ENCODE measurements at regions not wholly inside any gene's neighbourhood (a gene's known extent, or its start where the extent isn't known, plus 50 kb on each side); places are given as distances from the start of the nearest gene placed in this dataset.

- TF ChIP-seq, protein P1, sequence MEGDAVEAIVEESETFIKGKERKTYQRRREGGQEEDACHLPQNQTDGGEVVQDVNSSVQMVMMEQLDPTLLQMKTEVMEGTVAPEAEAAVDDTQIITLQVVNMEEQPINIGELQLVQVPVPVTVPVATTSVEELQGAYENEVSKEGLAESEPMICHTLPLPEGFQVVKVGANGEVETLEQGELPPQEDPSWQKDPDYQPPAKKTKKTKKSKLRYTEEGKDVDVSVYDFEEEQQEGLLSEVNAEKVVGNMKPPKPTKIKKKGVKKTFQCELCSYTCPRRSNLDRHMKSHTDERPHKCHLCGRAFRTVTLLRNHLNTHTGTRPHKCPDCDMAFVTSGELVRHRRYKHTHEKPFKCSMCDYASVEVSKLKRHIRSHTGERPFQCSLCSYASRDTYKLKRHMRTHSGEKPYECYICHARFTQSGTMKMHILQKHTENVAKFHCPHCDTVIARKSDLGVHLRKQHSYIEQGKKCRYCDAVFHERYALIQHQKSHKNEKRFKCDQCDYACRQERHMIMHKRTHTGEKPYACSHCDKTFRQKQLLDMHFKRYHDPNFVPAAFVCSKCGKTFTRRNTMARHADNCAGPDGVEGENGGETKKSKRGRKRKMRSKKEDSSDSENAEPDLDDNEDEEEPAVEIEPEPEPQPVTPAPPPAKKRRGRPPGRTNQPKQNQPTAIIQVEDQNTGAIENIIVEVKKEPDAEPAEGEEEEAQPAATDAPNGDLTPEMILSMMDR (conservative IDR thresholded peaks at IDR 0.05 in 1 of 2, IDR thresholded peaks at IDR 0.05 in 1 of 2; ENCODE audit: low read depth in 1 of 2, low read length in 2 of 2): no peak
- TF ChIP-seq EZH2 (IDR thresholded peaks at IDR 0.05; ENCODE audit: low read length, missing control alignments): no peak
Measured at GRCh38 chr1:183724350-183725042, 71.4 kb upstream of the APOBEC4 start.

All from fibroblast of lung (primary cell).